GM23338 (cell line): ENCODE measurements at regions not wholly inside any gene's neighbourhood (a gene's known extent, or its start where the extent isn't known, plus 50 kb on each side); places are given as distances from the start of the nearest gene placed in this dataset.

Source experiments
- EZH2 ChIP-seq: fragments of 200-600 bp; sonication (generic); IDR thresholded peaks from one replicate; pipeline ENCODE4 v1.8.0; 2017; ENCODE audit warnings: antibody characterized with exemption, mild to moderate bottlenecking, low read depth; ENCODE audit not compliant: unreplicated experiment
- JUNB ChIP-seq: IDR thresholded peaks from one replicate; pipeline ENCODE4 v1.6.1; 2016; ENCODE audit warnings: antibody characterized with exemption; ENCODE audit not compliant: unreplicated experiment
- TF ChIP-seq, protein P1 (sequence below): fragments of 250-450 bp; sonication (Bioruptor Pico); IDR thresholded peaks from 2 replicates; pipeline ENCODE4 v1.5.0; 2020; ENCODE audit warnings: mild to moderate bottlenecking, moderate library complexity
- TF ChIP-seq, protein P2 (sequence below): IDR thresholded peaks from 2 replicates; pipeline ENCODE4 v1.6.1; 2016; ENCODE audit warnings: antibody characterized with exemption
- TF ChIP-seq, protein P3 (sequence below), 2 experiments: fragments of 200-600 bp in 1 of 2; sonication (generic) in 1 of 2; conservative IDR thresholded peaks; 2 replicates each; pipeline versions ENCODE4 v1.5.1 to v1.6.1; 2016 to 2017; ENCODE audit warnings: antibody characterized with exemption in 2 of 2, low read depth in 2 of 2, mild to moderate bottlenecking in 2 of 2, moderate library complexity in 1 of 2

- TF ChIP-seq, protein P1, sequence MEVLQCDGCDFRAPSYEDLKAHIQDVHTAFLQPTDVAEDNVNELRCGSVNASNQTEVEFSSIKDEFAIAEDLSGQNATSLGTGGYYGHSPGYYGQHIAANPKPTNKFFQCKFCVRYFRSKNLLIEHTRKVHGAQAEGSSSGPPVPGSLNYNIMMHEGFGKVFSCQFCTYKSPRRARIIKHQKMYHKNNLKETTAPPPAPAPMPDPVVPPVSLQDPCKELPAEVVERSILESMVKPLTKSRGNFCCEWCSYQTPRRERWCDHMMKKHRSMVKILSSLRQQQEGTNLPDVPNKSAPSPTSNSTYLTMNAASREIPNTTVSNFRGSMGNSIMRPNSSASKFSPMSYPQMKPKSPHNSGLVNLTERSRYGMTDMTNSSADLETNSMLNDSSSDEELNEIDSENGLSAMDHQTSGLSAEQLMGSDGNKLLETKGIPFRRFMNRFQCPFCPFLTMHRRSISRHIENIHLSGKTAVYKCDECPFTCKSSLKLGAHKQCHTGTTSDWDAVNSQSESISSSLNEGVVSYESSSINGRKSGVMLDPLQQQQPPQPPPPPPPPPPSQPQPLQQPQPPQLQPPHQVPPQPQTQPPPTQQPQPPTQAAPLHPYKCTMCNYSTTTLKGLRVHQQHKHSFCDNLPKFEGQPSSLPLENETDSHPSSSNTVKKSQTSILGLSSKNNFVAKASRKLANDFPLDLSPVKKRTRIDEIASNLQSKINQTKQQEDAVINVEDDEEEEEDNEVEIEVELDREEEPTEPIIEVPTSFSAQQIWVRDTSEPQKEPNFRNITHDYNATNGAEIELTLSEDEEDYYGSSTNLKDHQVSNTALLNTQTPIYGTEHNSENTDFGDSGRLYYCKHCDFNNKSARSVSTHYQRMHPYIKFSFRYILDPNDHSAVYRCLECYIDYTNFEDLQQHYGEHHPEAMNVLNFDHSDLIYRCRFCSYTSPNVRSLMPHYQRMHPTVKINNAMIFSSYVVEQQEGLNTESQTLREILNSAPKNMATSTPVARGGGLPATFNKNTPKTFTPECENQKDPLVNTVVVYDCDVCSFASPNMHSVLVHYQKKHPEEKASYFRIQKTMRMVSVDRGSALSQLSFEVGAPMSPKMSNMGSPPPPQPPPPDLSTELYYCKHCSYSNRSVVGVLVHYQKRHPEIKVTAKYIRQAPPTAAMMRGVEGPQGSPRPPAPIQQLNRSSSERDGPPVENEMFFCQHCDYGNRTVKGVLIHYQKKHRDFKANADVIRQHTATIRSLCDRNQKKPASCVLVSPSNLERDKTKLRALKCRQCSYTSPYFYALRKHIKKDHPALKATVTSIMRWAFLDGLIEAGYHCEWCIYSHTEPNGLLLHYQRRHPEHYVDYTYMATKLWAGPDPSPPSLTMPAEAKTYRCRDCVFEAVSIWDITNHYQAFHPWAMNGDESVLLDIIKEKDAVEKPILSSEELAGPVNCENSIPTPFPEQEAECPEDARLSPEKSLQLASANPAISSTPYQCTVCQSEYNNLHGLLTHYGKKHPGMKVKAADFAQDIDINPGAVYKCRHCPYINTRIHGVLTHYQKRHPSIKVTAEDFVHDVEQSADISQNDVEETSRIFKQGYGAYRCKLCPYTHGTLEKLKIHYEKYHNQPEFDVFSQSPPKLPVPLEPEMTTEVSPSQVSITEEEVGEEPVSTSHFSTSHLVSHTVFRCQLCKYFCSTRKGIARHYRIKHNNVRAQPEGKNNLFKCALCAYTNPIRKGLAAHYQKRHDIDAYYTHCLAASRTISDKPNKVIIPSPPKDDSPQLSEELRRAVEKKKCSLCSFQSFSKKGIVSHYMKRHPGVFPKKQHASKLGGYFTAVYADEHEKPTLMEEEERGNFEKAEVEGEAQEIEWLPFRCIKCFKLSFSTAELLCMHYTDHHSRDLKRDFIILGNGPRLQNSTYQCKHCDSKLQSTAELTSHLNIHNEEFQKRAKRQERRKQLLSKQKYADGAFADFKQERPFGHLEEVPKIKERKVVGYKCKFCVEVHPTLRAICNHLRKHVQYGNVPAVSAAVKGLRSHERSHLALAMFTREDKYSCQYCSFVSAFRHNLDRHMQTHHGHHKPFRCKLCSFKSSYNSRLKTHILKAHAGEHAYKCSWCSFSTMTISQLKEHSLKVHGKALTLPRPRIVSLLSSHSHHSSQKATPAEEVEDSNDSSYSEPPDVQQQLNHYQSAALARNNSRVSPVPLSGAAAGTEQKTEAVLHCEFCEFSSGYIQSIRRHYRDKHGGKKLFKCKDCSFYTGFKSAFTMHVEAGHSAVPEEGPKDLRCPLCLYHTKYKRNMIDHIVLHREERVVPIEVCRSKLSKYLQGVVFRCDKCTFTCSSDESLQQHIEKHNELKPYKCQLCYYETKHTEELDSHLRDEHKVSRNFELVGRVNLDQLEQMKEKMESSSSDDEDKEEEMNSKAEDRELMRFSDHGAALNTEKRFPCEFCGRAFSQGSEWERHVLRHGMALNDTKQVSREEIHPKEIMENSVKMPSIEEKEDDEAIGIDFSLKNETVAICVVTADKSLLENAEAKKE (CRISPR knock-in tag) = no peak
- TF ChIP-seq, protein P2, sequence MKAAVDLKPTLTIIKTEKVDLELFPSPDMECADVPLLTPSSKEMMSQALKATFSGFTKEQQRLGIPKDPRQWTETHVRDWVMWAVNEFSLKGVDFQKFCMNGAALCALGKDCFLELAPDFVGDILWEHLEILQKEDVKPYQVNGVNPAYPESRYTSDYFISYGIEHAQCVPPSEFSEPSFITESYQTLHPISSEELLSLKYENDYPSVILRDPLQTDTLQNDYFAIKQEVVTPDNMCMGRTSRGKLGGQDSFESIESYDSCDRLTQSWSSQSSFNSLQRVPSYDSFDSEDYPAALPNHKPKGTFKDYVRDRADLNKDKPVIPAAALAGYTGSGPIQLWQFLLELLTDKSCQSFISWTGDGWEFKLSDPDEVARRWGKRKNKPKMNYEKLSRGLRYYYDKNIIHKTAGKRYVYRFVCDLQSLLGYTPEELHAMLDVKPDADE = no peak
- TF ChIP-seq, protein P3, sequence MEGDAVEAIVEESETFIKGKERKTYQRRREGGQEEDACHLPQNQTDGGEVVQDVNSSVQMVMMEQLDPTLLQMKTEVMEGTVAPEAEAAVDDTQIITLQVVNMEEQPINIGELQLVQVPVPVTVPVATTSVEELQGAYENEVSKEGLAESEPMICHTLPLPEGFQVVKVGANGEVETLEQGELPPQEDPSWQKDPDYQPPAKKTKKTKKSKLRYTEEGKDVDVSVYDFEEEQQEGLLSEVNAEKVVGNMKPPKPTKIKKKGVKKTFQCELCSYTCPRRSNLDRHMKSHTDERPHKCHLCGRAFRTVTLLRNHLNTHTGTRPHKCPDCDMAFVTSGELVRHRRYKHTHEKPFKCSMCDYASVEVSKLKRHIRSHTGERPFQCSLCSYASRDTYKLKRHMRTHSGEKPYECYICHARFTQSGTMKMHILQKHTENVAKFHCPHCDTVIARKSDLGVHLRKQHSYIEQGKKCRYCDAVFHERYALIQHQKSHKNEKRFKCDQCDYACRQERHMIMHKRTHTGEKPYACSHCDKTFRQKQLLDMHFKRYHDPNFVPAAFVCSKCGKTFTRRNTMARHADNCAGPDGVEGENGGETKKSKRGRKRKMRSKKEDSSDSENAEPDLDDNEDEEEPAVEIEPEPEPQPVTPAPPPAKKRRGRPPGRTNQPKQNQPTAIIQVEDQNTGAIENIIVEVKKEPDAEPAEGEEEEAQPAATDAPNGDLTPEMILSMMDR (conservative IDR thresholded peaks at IDR 0.05; ENCODE audit: low read depth in 2 of 2) = no peak
- TF ChIP-seq JUNB (no peak), EZH2 (no peak)
Measured at GRCh38 chr2:34123996-34124785, 525.1 kb upstream of the FAM98A start (continued).
